22Rv1 (cell line): ENCODE measurements at regions not wholly inside any gene's neighbourhood (a gene's known extent, or its start where the extent isn't known, plus 50 kb on each side); places are given as distances from the start of the nearest gene placed in this dataset.

Experiments used
- ZFX ChIP-seq: fragments of 450-650 bp; IDR thresholded peaks from 2 replicates; pipeline ENCODE4 v1.6.1; 2017; ENCODE audit warnings: antibody characterized with exemption, borderline replicate concordance
- TF ChIP-seq, protein P1 (sequence below): fragments of 450-650 bp; IDR thresholded peaks from 2 replicates; pipeline ENCODE4 v1.5.1; 2017; ENCODE audit warnings: mild to moderate bottlenecking

DNA sequence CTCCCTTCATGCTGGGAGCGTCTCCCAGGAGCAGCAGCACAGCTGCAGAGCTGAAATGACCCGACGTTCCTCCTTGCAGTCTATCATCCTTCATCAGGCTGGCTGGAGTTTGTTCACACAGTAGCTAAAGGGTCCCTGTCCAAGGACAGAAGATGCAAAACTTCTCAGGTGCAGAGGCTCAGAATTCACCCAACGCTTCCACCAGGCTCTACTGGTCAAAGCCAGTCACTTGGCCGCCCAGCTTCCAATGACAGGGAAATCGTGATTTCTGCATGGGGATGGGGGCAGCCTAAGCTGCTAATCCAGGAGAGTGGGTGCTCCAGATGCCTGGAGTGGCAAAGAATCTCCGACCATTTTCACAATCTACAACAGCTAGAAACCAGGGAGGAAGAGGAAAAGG lies 97.0 kb upstream of the SALL3 start:
- TF ChIP-seq, protein P1, sequence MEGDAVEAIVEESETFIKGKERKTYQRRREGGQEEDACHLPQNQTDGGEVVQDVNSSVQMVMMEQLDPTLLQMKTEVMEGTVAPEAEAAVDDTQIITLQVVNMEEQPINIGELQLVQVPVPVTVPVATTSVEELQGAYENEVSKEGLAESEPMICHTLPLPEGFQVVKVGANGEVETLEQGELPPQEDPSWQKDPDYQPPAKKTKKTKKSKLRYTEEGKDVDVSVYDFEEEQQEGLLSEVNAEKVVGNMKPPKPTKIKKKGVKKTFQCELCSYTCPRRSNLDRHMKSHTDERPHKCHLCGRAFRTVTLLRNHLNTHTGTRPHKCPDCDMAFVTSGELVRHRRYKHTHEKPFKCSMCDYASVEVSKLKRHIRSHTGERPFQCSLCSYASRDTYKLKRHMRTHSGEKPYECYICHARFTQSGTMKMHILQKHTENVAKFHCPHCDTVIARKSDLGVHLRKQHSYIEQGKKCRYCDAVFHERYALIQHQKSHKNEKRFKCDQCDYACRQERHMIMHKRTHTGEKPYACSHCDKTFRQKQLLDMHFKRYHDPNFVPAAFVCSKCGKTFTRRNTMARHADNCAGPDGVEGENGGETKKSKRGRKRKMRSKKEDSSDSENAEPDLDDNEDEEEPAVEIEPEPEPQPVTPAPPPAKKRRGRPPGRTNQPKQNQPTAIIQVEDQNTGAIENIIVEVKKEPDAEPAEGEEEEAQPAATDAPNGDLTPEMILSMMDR = no peak
- TF ChIP-seq ZFX = no peak
